GM18505 (cell line): ENCODE measurements at regions not wholly inside any gene's neighbourhood (a gene's known extent, or its start where the extent isn't known, plus 50 kb on each side); places are given as distances from the start of the nearest gene placed in this dataset.

Source experiments
- ATAC-seq: cut with Tn5 transposase; IDR thresholded peaks from one replicate; pipeline ENCODE4 v1.9.1; 2021; ENCODE audit not compliant: unreplicated experiment
- POLR2A ChIP-seq: IDR thresholded peaks from 4 replicates; pipeline ENCODE4 v1.6.1; 2011; ENCODE audit warnings: borderline replicate concordance; ENCODE audit not compliant: insufficient read depth, insufficient read length; ENCODE audit errors: extremely low read depth

- ATAC-seq = no peak
- TF ChIP-seq POLR2A = no peak
These were observed 371.5 kb downstream of the NR2F1-AS1 start for GRCh38 chr5:93209476-93209875.

- ATAC-seq = no peak
- TF ChIP-seq POLR2A = no peak
These were observed 372.8 kb downstream of the NR2F1-AS1 start for GRCh38 chr5:93208141-93208751.

GRCh38 chr5:93206203-93206602 lies 374.8 kb downstream of the NR2F1-AS1 start:
- ATAC-seq = no peak
- no peak for TF ChIP-seq POLR2A

GRCh38 chr5:93201061-93201460 lies 380.0 kb downstream of the NR2F1-AS1 start:
- ATAC-seq = no peak
- TF ChIP-seq POLR2A = no peak

GRCh38 chr5:93196986-93197385 lies 384.0 kb downstream of the NR2F1-AS1 start:
- ATAC-seq = no peak
- TF ChIP-seq POLR2A = no peak

GRCh38 chr5:93193431-93194347 lies 387.3 kb downstream of the NR2F1-AS1 start:
- no peak for TF ChIP-seq POLR2A
- no peak for ATAC-seq

- TF ChIP-seq POLR2A = no peak
These were observed 388.3 kb downstream of the NR2F1-AS1 start for GRCh38 chr5:93192683-93193082.

GRCh38 chr5:93192087-93192486 lies 388.9 kb downstream of the NR2F1-AS1 start:
- TF ChIP-seq POLR2A = no peak

More at GRCh38 chr5:93192683-93193082, 388.3 kb downstream of the NR2F1-AS1 start:
- no peak for ATAC-seq

GRCh38 chr5:93191035-93191817 lies 389.8 kb downstream of the NR2F1-AS1 start:
- ATAC-seq = no peak
- no peak for TF ChIP-seq POLR2A

More at GRCh38 chr5:93192087-93192486, 388.9 kb downstream of the NR2F1-AS1 start:
- ATAC-seq = no peak

- TF ChIP-seq POLR2A = no peak
These were observed 391.3 kb downstream of the NR2F1-AS1 start for GRCh38 chr5:93189707-93190120.

GRCh38 chr5:93188876-93189485 lies 392.0 kb downstream of the NR2F1-AS1 start:
- ATAC-seq = no peak
- no peak for TF ChIP-seq POLR2A

More at GRCh38 chr5:93189707-93190120, 391.3 kb downstream of the NR2F1-AS1 start:
- no peak for ATAC-seq

GRCh38 chr5:93186076-93186682 lies 394.8 kb downstream of the NR2F1-AS1 start:
- TF ChIP-seq POLR2A = no peak
- no peak for ATAC-seq
